HepG2 (cell line): ENCODE measurements at regions not wholly inside any gene's neighbourhood (a gene's known extent, or its start where the extent isn't known, plus 50 kb on each side); places are given as distances from the start of the nearest gene placed in this dataset.

Experiments
- IRF9 ChIP-seq: sonication (generic); formaldehyde crosslinking; IDR thresholded peaks from 2 replicates; pipeline ENCODE4 v1.8.0; 2022; ENCODE audit warnings: missing genetic modification reagents, mild to moderate bottlenecking, borderline replicate concordance
- MAZ ChIP-seq, 2 experiments: sonication (generic) in 1 of 2; formaldehyde crosslinking in 1 of 2; IDR thresholded peaks; 2 replicates each; pipeline versions ENCODE4 v1.5.0 to v1.6.1; 2012 to 2020; ENCODE audit warnings: low read depth in 2 of 2, mild to moderate bottlenecking in 2 of 2, borderline replicate concordance in 1 of 2, improper control_type of control experiment in 1 of 2, low read length in 1 of 2, missing genetic modification reagents in 1 of 2, moderate library complexity in 1 of 2

GRCh38 chr5:74460694-74461093, 179.8 kb downstream of the ENC1 start:
- TF ChIP-seq IRF9 (CRISPR knock-in tag) (no peak), MAZ (IDR thresholded peaks at IDR 0.05; ENCODE audit: borderline replicate concordance, low read depth, low read length) (no peak), MAZ (CRISPR knock-in tag; IDR thresholded peaks at IDR 0.05; ENCODE audit: low read depth) (no peak)
